Aorta (tissue), 5 donors: ENCODE measurements at regions not wholly inside any gene's neighbourhood (a gene's known extent, or its start where the extent isn't known, plus 50 kb on each side); places are given as distances from the start of the nearest gene placed in this dataset.

ENCODE experiments used
- ATAC-seq: fragments of 200-7000 bp; cut with Tn5 transposase; one replicate; pipeline ENCODE4 v1.9.1; 2022; ENCODE audit warnings: moderate library complexity; ENCODE audit not compliant: low FRiP score
- DNase-seq, 2 donors: peaks; one replicate each; pipeline ENCODE4 v3.0.0-alpha.2; 2020
- H3K27ac ChIP-seq, 2 donors: one replicate each; pipeline ENCODE4 v1.5.1; 2013; ENCODE audit warnings: low read length in 2 of 2, mild to moderate bottlenecking in 2 of 2, moderate library complexity in 2 of 2, control low read depth in 1 of 2, inconsistent platforms in 1 of 2, low read depth in 1 of 2
- H3K27me3 ChIP-seq, 2 donors: one replicate each; pipeline ENCODE4 v1.6.1; 2013; ENCODE audit warnings: control low read depth in 1 of 2, low read length in 1 of 2, mild to moderate bottlenecking in 1 of 2, moderate library complexity in 1 of 2; ENCODE audit not compliant: insufficient read depth in 2 of 2, control insufficient read depth in 1 of 2
- H3K36me3 ChIP-seq, 2 donors: one replicate each; pipeline ENCODE4 v1.6.1; 2013; ENCODE audit warnings: control low read depth in 1 of 2, low read length in 1 of 2, mild to moderate bottlenecking in 1 of 2; ENCODE audit not compliant: insufficient read depth in 2 of 2, control insufficient read depth in 1 of 2
- H3K4me1 ChIP-seq, 2 donors: one replicate each; pipeline ENCODE4 v1.6.1; 2013; ENCODE audit warnings: low read length in 2 of 2, control low read depth in 1 of 2, mild to moderate bottlenecking in 1 of 2, moderate library complexity in 1 of 2; ENCODE audit not compliant: insufficient read depth in 2 of 2, control insufficient read depth in 1 of 2
- H3K4me3 ChIP-seq, 2 donors: one replicate each; pipeline ENCODE4 v1.5.1; 2013; ENCODE audit warnings: low read length in 2 of 2, control low read depth in 1 of 2, mild to moderate bottlenecking in 1 of 2
- H3K9me3 ChIP-seq: one replicate; pipeline ENCODE4 v1.6.1; 2013; ENCODE audit warnings: mild to moderate bottlenecking, low read length; ENCODE audit not compliant: control insufficient read depth
- WGBS, 2 donors: extraction: QIAGEN DNeasy Blood & Tissue Kit; methylation state at CpG; one replicate each; pipeline ENCODE4 v1.1.7; 2013; 5-methylcytosine and 5-hydroxymethylcytosine counted together
- intact Hi-C, 2 donors: fragments of 100-400 bp; cut with DNase I; formaldehyde crosslinking; loops; one replicate each; pipeline versions ENCODE4 v1.14.2 to v1.15.0; 2022
- donor health status: healthy with polysubstance abuse.
- donor health status: Bipolar disorder and iron deficiency.
- donor health status: DM: no; HTN: no; CAD: no.
- donor health status: DM: no; HTN: no; CAD: no.
- donor health status: DM: yes; HTN: yes; CAD: no.

- no peak for ATAC-seq
- Histone ChIP-seq H3K9me3 (no peaks in the 10 kb centered on the region), H3K4me1 (no peaks in the 10 kb centered on the region), H3K27ac (no peak overlapping the region), H3K4me3 (no peak overlapping the region), H3K27me3 (no peaks in the 10 kb centered on the region), H3K36me3 (no peaks in the 10 kb centered on the region)
- intact Hi-C loops: no loop called here
- WGBS, 2 donors: 91 to 94% methylated on average over 8 of the region's 8 CpGs
- no peak for DNase-seq
These were observed 60.4 kb upstream of the GRPEL1 start for GRCh38 chr4:7128234-7128633.

GRCh38 chr4:7127576-7127975 is 59.7 kb upstream of the GRPEL1 start:
- DNase-seq: no peak
- Histone ChIP-seq H3K4me1 (no peaks in the 10 kb centered on the region), H3K9me3 (no peaks in the 10 kb centered on the region), H3K36me3 (no peaks in the 10 kb centered on the region), H3K27ac (no peak overlapping the region), H3K4me3 (no peak overlapping the region), H3K27me3 (no peaks in the 10 kb centered on the region)
- whole genome bisulfite sequencing, 2 donors: 68 to 73% methylated on average over 18 of the region's 18 CpGs
- no peak for ATAC-seq
- intact Hi-C loops: no loop called here

GRCh38 chr4:7126981-7127380 is 59.1 kb upstream of the GRPEL1 start:
- Histone ChIP-seq H3K27me3 (no peaks in the 10 kb centered on the region), H3K36me3 (no peaks in the 10 kb centered on the region), H3K27ac (no peak overlapping the region), H3K4me3 (no peak overlapping the region), H3K4me1 (no peaks in the 10 kb centered on the region), H3K9me3 (no peaks in the 10 kb centered on the region)
- DNase-seq: no peak
- intact Hi-C loops: no loop called here
- no peak for ATAC-seq
- 79 to 80% methylated on average over 8 of the region's 8 CpGs for WGBS, 2 donors

GRCh38 chr4:7124689-7125442 is 57.0 kb upstream of the GRPEL1 start:
- Histone ChIP-seq H3K27me3 (no peaks in the 10 kb centered on the region), H3K9me3 (no peaks in the 10 kb centered on the region), H3K4me3 (no peak overlapping the region), H3K4me1 (no peaks in the 10 kb centered on the region), H3K36me3 (no peaks in the 10 kb centered on the region), H3K27ac (no peak overlapping the region)
- intact Hi-C loops: no loop called here
- ATAC-seq (peak; percentile 65), DNase-seq (peak; percentile 71 to 86)
- WGBS, 2 donors: 59 to 67% methylated on average over 22 of the region's 22 CpGs

- 88 to 89% methylated on average over 22 to 24 of the region's 24 CpGs for WGBS, 2 donors
- Histone ChIP-seq H3K4me3 (no peak overlapping the region), H3K9me3 (no peaks in the 10 kb centered on the region), H3K36me3 (no peaks in the 10 kb centered on the region), H3K27ac (no peak overlapping the region), H3K4me1 (no peaks in the 10 kb centered on the region), H3K27me3 (no peaks in the 10 kb centered on the region)
- ATAC-seq: peak; percentile 10
- DNase-seq: no peak
- intact Hi-C loops: no loop called here
These were observed 54.2 kb upstream of the GRPEL1 start for GRCh38 chr4:7121866-7122653.

GRCh38 chr4:7121174-7121573 is 53.3 kb upstream of the GRPEL1 start:
- intact Hi-C loops: no loop called here
- ATAC-seq (peak; percentile 51), DNase-seq (peak in 1 of 2 donors; percentile 68)

GRCh38 chr4:7120341-7120740 is 52.5 kb upstream of the GRPEL1 start:
- Histone ChIP-seq H3K4me1 (no peaks in the 10 kb centered on the region), H3K4me3 (no peak overlapping the region), H3K27ac (no peak overlapping the region), H3K27me3 (no peaks in the 10 kb centered on the region), H3K9me3 (no peaks in the 10 kb centered on the region), H3K36me3 (no peaks in the 10 kb centered on the region)
- WGBS, 2 donors: 86 to 92% methylated on average over 8 of the region's 8 CpGs
- intact Hi-C loops: no loop called here
- ATAC-seq (no peak), DNase-seq (no peak)

More at GRCh38 chr4:7121174-7121573, 53.3 kb upstream of the GRPEL1 start:
- no peak overlapping the region for H3K27ac ChIP-seq
- 46 to 57% methylated on average over 15 of the region's 15 CpGs for whole genome bisulfite sequencing, 2 donors
- H3K36me3 ChIP-seq: no peaks in the 10 kb centered on the region
- H3K4me1 ChIP-seq: no peaks in the 10 kb centered on the region
- H3K27me3 ChIP-seq: no peaks in the 10 kb centered on the region
- no peak overlapping the region for H3K4me3 ChIP-seq
- H3K9me3 ChIP-seq: no peaks in the 10 kb centered on the region

GRCh38 chr4:7118013-7118832 is 50.4 kb upstream of the GRPEL1 start:
- Histone ChIP-seq H3K27me3 (no peaks in the 10 kb centered on the region), H3K36me3 (no peaks in the 10 kb centered on the region), H3K9me3 (no peaks in the 10 kb centered on the region), H3K4me3 (no peak overlapping the region), H3K27ac (no peak overlapping the region), H3K4me1 (no peaks in the 10 kb centered on the region)
- DNase-seq: no peak
- ATAC-seq: no peak
- 92% methylated on average over 2 of the region's 2 CpGs for WGBS, 2 donors
- intact Hi-C loops: no loop called here
